ENCODE measurements at regions not wholly inside any gene's neighbourhood (a gene's known extent, or its start where the extent isn't known, plus 50 kb on each side); places are given as distances from the start of the nearest gene placed in this dataset.

GRCh38 chr7:18288322-18289037 lies 207.1 kb upstream of the HDAC9 start:
- no peak for DNase-seq (ENCODE audit: low spot score)
- TF ChIP-seq, protein P1, sequence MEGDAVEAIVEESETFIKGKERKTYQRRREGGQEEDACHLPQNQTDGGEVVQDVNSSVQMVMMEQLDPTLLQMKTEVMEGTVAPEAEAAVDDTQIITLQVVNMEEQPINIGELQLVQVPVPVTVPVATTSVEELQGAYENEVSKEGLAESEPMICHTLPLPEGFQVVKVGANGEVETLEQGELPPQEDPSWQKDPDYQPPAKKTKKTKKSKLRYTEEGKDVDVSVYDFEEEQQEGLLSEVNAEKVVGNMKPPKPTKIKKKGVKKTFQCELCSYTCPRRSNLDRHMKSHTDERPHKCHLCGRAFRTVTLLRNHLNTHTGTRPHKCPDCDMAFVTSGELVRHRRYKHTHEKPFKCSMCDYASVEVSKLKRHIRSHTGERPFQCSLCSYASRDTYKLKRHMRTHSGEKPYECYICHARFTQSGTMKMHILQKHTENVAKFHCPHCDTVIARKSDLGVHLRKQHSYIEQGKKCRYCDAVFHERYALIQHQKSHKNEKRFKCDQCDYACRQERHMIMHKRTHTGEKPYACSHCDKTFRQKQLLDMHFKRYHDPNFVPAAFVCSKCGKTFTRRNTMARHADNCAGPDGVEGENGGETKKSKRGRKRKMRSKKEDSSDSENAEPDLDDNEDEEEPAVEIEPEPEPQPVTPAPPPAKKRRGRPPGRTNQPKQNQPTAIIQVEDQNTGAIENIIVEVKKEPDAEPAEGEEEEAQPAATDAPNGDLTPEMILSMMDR (IDR thresholded peaks at IDR 0.05; ENCODE audit: extremely low read depth, missing control alignments) = no peak

- TF ChIP-seq, protein P1 (IDR thresholded peaks at IDR 0.05; ENCODE audit: extremely low read depth, missing control alignments) = no peak
Observed at GRCh38 chr7:18289788-18290187, 205.8 kb upstream of the HDAC9 start.

GRCh38 chr7:18290223-18290622 lies 205.3 kb upstream of the HDAC9 start:
- TF ChIP-seq, protein P1 (IDR thresholded peaks at IDR 0.05; ENCODE audit: extremely low read depth, missing control alignments) = no peak
- DNase-seq (ENCODE audit: low spot score) = no peak

More at GRCh38 chr7:18289788-18290187, 205.8 kb upstream of the HDAC9 start:
- DNase-seq (ENCODE audit: low spot score) = no peak

DNA sequence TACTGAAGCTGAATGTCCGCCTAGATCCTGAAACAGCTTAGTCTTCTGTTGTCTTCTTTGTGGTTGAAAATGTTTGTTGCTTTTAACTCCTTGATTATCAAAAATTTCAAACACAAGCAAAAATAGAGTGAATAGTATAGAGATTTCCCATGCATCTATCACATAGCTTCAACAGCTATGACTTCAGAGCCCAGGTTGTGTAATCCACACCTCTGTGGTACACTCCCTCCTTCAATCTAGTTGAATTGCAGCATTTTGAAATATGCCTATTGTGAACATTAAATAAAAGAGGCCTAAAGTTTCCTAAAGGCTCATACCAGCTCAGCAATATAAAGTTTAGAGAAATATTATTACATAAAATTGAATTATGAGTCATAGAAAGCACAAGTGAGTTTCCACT lies 204.7 kb upstream of the HDAC9 start:
- no peak for DNase-seq (ENCODE audit: low spot score)
- TF ChIP-seq, protein P1 (IDR thresholded peaks at IDR 0.05; ENCODE audit: extremely low read depth, missing control alignments) = no peak

DNA sequence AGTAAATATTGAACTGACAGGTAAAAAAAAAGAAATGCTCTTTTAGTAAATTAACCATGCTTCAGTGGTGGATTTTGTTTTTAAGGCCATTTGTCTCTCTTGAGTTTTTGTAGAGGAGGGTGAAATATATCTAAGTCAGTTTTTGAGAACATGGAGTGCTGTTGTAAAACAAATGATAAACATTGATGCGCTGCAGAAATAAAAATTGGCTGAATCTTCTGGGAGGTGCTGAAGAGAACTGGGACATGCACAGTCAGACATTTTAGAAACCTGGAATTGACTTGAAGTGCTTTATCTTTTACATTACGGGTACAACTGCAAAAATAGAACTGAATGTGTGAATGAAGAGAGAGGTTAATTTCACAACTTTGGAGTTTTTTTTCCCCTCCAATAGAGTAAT lies 203.0 kb upstream of the HDAC9 start:
- DNase-seq (ENCODE audit: low spot score) = no peak

GRCh38 chr7:18293759-18294158 lies 201.8 kb upstream of the HDAC9 start:
- no peak for DNase-seq (ENCODE audit: low spot score)
- TF ChIP-seq, protein P1 (IDR thresholded peaks at IDR 0.05; ENCODE audit: extremely low read depth, missing control alignments) = no peak

More for the DNA sequence above, 203.0 kb upstream of the HDAC9 start:
- TF ChIP-seq, protein P1 (IDR thresholded peaks at IDR 0.05; ENCODE audit: extremely low read depth, missing control alignments) = no peak

GRCh38 chr7:18294411-18294810 lies 201.1 kb upstream of the HDAC9 start:
- DNase-seq (ENCODE audit: low spot score) = no peak
- TF ChIP-seq, protein P1 (IDR thresholded peaks at IDR 0.05; ENCODE audit: extremely low read depth, missing control alignments) = no peak
